ENCODE measurements at regions not wholly inside any gene's neighbourhood (a gene's known extent, or its start where the extent isn't known, plus 50 kb on each side); places are given as distances from the start of the nearest gene placed in this dataset.

DNA sequence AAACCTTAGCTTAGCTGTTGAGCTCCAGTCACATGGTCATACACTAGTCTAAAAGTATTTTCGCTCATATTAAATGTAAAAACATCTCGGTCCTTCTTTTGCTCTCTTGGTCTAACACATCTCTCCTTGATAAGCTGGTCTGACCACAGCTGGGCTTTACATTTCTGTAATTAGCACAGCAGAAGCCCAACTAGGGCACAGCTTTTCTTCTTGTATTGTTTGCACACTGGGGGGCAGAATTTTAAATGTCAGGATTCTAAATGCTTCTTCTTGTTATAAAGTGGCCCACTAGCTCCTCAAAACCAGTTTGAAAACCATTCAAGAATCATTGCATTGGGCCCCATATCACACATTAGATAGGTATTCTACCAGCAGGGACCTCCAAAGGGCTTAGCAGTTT lies 289.1 kb upstream of the PKN2 start:
- TF ChIP-seq, protein P1, sequence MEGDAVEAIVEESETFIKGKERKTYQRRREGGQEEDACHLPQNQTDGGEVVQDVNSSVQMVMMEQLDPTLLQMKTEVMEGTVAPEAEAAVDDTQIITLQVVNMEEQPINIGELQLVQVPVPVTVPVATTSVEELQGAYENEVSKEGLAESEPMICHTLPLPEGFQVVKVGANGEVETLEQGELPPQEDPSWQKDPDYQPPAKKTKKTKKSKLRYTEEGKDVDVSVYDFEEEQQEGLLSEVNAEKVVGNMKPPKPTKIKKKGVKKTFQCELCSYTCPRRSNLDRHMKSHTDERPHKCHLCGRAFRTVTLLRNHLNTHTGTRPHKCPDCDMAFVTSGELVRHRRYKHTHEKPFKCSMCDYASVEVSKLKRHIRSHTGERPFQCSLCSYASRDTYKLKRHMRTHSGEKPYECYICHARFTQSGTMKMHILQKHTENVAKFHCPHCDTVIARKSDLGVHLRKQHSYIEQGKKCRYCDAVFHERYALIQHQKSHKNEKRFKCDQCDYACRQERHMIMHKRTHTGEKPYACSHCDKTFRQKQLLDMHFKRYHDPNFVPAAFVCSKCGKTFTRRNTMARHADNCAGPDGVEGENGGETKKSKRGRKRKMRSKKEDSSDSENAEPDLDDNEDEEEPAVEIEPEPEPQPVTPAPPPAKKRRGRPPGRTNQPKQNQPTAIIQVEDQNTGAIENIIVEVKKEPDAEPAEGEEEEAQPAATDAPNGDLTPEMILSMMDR (IDR thresholded peaks at IDR 0.05; ENCODE audit: low read length) = no peak
- TF ChIP-seq EZH2 (IDR thresholded peaks at IDR 0.05; ENCODE audit: borderline replicate concordance, low read length) = no peak

Data from OCI-LY1 (cell line).